IMR-90 (cell line): ENCODE measurements at regions not wholly inside any gene's neighbourhood (a gene's known extent, or its start where the extent isn't known, plus 50 kb on each side); places are given as distances from the start of the nearest gene placed in this dataset.

ENCODE experiments used
- ATAC-seq: fragments of 200-7000 bp; cut with Tn5 transposase; 2 replicates; pipeline ENCODE4 v1.9.1; 2020; ENCODE audit warnings: low read depth, mild to moderate bottlenecking, moderate library complexity
- BruUV-seq: library from RNA; stranded (reverse); fragments of 400-500 nt; replicated peaks from 2 replicates; lab custom pipeline; 2021; lab: Mats Ljungman, UMichigan
- CTCF ChIA-PET: fragments of 300-600 bp; formaldehyde crosslinking; extraction: SDS; loops from one replicate; lab custom pipeline; 2021; ENCODE audit warnings: antibody characterized with exemption; lab: Yijun Ruan, JAX
- POLR2A ChIA-PET: fragments of 300-600 bp; sonication (Branson Sonifier 250); formaldehyde crosslinking; loops from one replicate; lab custom pipeline; 2022; ENCODE audit warnings: antibody characterized with exemption; ENCODE audit not compliant: unreplicated experiment; lab: Charles Lee
- DNase-seq: peaks from one replicate; pipeline ENCODE4 v3.0.0; 2013
- H2AFZ ChIP-seq: replicated peaks from 2 replicates; pipeline ENCODE3; 2013; ENCODE audit warnings: low read length, mild to moderate bottlenecking; ENCODE audit not compliant: poor library complexity
- H2AK5ac ChIP-seq: 2 replicates; pipeline ENCODE4 v1.6.1; 2013; ENCODE audit warnings: low read depth, low read length, inconsistent platforms
- H2AK9ac ChIP-seq: replicated peaks from 2 replicates; pipeline ENCODE3; 2013; ENCODE audit warnings: mild to moderate bottlenecking, low read depth, low read length, moderate library complexity; ENCODE audit not compliant: poor library complexity
- H2BK120ac ChIP-seq: 2 replicates; pipeline ENCODE4 v1.6.1; 2013; ENCODE audit warnings: low read depth, low read length, inconsistent platforms
- H2BK15ac ChIP-seq: 3 replicates; pipeline ENCODE4 v1.6.1; 2013; ENCODE audit warnings: low read depth, low read length, inconsistent platforms
- H2BK20ac ChIP-seq: 2 replicates; pipeline ENCODE4 v1.6.1; 2013; ENCODE audit warnings: low read depth, mild to moderate bottlenecking, inconsistent platforms, low read length, moderate library complexity
- H2BK5ac ChIP-seq: 2 replicates; pipeline ENCODE4 v1.6.1; 2013; ENCODE audit warnings: mild to moderate bottlenecking, low read depth, low read length, inconsistent platforms; ENCODE audit not compliant: poor library complexity, severe bottlenecking
- H3K14ac ChIP-seq: replicated peaks from 2 replicates; pipeline ENCODE4 v1.6.1; 2013; ENCODE audit warnings: low read depth, low read length, inconsistent platforms
- H3K18ac ChIP-seq: 2 replicates; pipeline ENCODE4 v1.6.1; 2013; ENCODE audit warnings: low read depth, low read length, control low read depth
- H3K23ac ChIP-seq: 2 replicates; pipeline ENCODE4 v1.6.1; 2013; ENCODE audit warnings: low read depth, low read length, inconsistent platforms
- H3K27ac ChIP-seq: 2 replicates; pipeline ENCODE4 v1.5.1; 2013; ENCODE audit warnings: mild to moderate bottlenecking, control low read depth, low read length; ENCODE audit not compliant: insufficient read depth
- H3K27me3 ChIP-seq: 2 replicates; pipeline ENCODE4 v1.6.1; 2013; ENCODE audit warnings: low read length; ENCODE audit not compliant: control insufficient read depth, insufficient read depth
- H3K36me3 ChIP-seq: 2 replicates; pipeline ENCODE4 v1.6.1; 2013; ENCODE audit warnings: low read length, mixed read lengths; ENCODE audit not compliant: control insufficient read depth, insufficient read depth
- H3K4ac ChIP-seq: 2 replicates; pipeline ENCODE4 v1.6.1; 2013; ENCODE audit warnings: low read depth, low read length, inconsistent platforms
- H3K4me1 ChIP-seq: 2 replicates; pipeline ENCODE4 v1.6.1; 2013; ENCODE audit warnings: low read length, mixed read lengths; ENCODE audit not compliant: control insufficient read depth, insufficient read depth
- H3K4me2 ChIP-seq: 2 replicates; pipeline ENCODE4 v1.6.1; 2013; ENCODE audit warnings: low read depth, mild to moderate bottlenecking, control low read depth, low read length, moderate library complexity
- H3K4me3 ChIP-seq: 2 replicates; pipeline ENCODE4 v1.5.1; 2013; ENCODE audit warnings: low read depth, mild to moderate bottlenecking, control low read depth, low read length, moderate library complexity; ENCODE audit not compliant: insufficient read depth
- H3K56ac ChIP-seq: 2 replicates; pipeline ENCODE4 v1.6.1; 2013; ENCODE audit warnings: low read length, inconsistent platforms; ENCODE audit not compliant: insufficient read depth; ENCODE audit errors: extremely low read depth
- H3K79me1 ChIP-seq, 2 experiments: 2 replicates each; pipeline ENCODE4 v1.6.1; 2013; ENCODE audit warnings: low read length in 2 of 2, inconsistent platforms in 1 of 2, low read depth in 1 of 2
- H3K9ac ChIP-seq: 2 replicates; pipeline ENCODE4 v1.6.1; 2013; ENCODE audit warnings: low read depth, low read length, control low read depth
- H3K9me1 ChIP-seq: 2 replicates; pipeline ENCODE4 v1.6.1; 2013; ENCODE audit warnings: low read length, inconsistent platforms; ENCODE audit not compliant: insufficient read depth
- H3K9me3 ChIP-seq: 2 replicates; pipeline ENCODE4 v1.6.1; 2013; ENCODE audit warnings: low read length; ENCODE audit not compliant: control insufficient read depth, insufficient read depth
- H4K20me1 ChIP-seq: 2 replicates; pipeline ENCODE4 v1.6.1; 2013; ENCODE audit warnings: low read length, inconsistent platforms; ENCODE audit not compliant: insufficient read depth
- H4K5ac ChIP-seq: 2 replicates; pipeline ENCODE4 v1.6.1; 2013; ENCODE audit warnings: mild to moderate bottlenecking, low read depth, low read length, control low read depth
- H4K8ac ChIP-seq, 2 experiments: 2 replicates each; pipeline ENCODE4 v1.6.1; 2013; ENCODE audit warnings: low read depth in 2 of 2, low read length in 2 of 2, control low read depth in 1 of 2, inconsistent platforms in 1 of 2
- H4K91ac ChIP-seq: 2 replicates; pipeline ENCODE4 v1.6.1; 2013; ENCODE audit warnings: low read depth, low read length, inconsistent platforms; ENCODE audit not compliant: insufficient read depth
- BHLHE40 ChIP-seq: fragments of 150-350 bp; IDR thresholded peaks from 2 replicates; pipeline ENCODE4 v1.6.1; 2016; ENCODE audit warnings: mild to moderate bottlenecking, low read depth, low read length
- CEBPB ChIP-seq: IDR thresholded peaks from 2 replicates; pipeline ENCODE4 v1.6.1; 2012; ENCODE audit warnings: low read depth, low read length, improper control_type of control experiment
- CHD1 ChIP-seq: IDR thresholded peaks from 2 replicates; pipeline ENCODE4 v1.6.1; 2012; ENCODE audit warnings: low read depth, low read length, improper control_type of control experiment
- FOS ChIP-seq: fragments of 150-350 bp; IDR thresholded peaks from 2 replicates; pipeline ENCODE4 v1.6.1; 2016; ENCODE audit warnings: low read depth, low read length
- MAFK ChIP-seq: IDR thresholded peaks from 2 replicates; pipeline ENCODE4 v1.6.1; 2012; ENCODE audit warnings: low read depth, low read length, improper control_type of control experiment
- MAZ ChIP-seq: IDR thresholded peaks from 2 replicates; pipeline ENCODE4 v1.6.1; 2012; ENCODE audit warnings: low read depth, mild to moderate bottlenecking, low read length, improper control_type of control experiment, moderate library complexity, borderline replicate concordance
- MXI1 ChIP-seq: IDR thresholded peaks from 2 replicates; pipeline ENCODE4 v1.6.1; 2012; ENCODE audit warnings: low read depth, mild to moderate bottlenecking, low read length, moderate library complexity, borderline replicate concordance
- NFE2L2 ChIP-seq: fragments of 150-350 bp; IDR thresholded peaks from 2 replicates; pipeline ENCODE4 v1.6.1; 2016; ENCODE audit warnings: low read depth, mild to moderate bottlenecking, low read length
- POLR2A ChIP-seq: IDR thresholded peaks from 2 replicates; pipeline ENCODE4 v1.6.1; 2012; ENCODE audit warnings: mild to moderate bottlenecking, low read depth, low read length
- RAD21 ChIP-seq: IDR thresholded peaks from 2 replicates; pipeline ENCODE4 v1.6.1; 2012; ENCODE audit warnings: low read length, improper control_type of control experiment
- RCOR1 ChIP-seq: IDR thresholded peaks from 2 replicates; pipeline ENCODE4 v1.6.1; 2012; ENCODE audit warnings: mild to moderate bottlenecking, low read length, improper control_type of control experiment; ENCODE audit not compliant: insufficient replicate concordance
- RFX5 ChIP-seq: IDR thresholded peaks from 2 replicates; pipeline ENCODE4 v1.8.0; 2012; ENCODE audit warnings: low read depth, mild to moderate bottlenecking, low read length, moderate library complexity
- SMC3 ChIP-seq: fragments of 150-350 bp; IDR thresholded peaks from 2 replicates; pipeline ENCODE4 v1.6.1; 2016; ENCODE audit warnings: low read depth, mild to moderate bottlenecking, antibody characterized with exemption, low read length, moderate library complexity
- dilution Hi-C: fragments of 300-500 bp; cut with HindIII; formaldehyde crosslinking; loops from one replicate; pipeline ENCODE4 v1.14.3; 2018; ENCODE audit warnings: low sequenced_read_pairs; ENCODE audit not compliant: unreplicated experiment
- in situ Hi-C: fragments of 300-500 bp; cut with MboI; formaldehyde crosslinking; loops from 3 replicates; pipeline ENCODE4 v1.14.3; 2019; ENCODE audit warnings: low sequenced_read_pairs, inconsistent platforms, mixed read lengths
- intact Hi-C: fragments of 100-400 bp; cut with micrococcal nuclease; formaldehyde crosslinking; loops from 2 replicates; pipeline ENCODE4 v1.10.0; 2022
- TF ChIP-seq, protein P1 (sequence below): conservative IDR thresholded peaks from 2 replicates; pipeline ENCODE4 v1.5.1; 2012; ENCODE audit warnings: mild to moderate bottlenecking, low read depth, low read length, improper control_type of control experiment
- TF ChIP-seq, protein P2 (sequence below): fragments of 150-350 bp; IDR thresholded peaks from 2 replicates; pipeline ENCODE4 v1.6.1; 2017; ENCODE audit warnings: mild to moderate bottlenecking, antibody characterized with exemption, low read length, low read depth
- TF ChIP-seq, protein P3 (sequence below): fragments of 150-350 bp; IDR thresholded peaks from 2 replicates; pipeline ENCODE4 v1.6.1; 2016; ENCODE audit warnings: low read depth, mild to moderate bottlenecking, low read length, moderate library complexity, borderline replicate concordance

DNA sequence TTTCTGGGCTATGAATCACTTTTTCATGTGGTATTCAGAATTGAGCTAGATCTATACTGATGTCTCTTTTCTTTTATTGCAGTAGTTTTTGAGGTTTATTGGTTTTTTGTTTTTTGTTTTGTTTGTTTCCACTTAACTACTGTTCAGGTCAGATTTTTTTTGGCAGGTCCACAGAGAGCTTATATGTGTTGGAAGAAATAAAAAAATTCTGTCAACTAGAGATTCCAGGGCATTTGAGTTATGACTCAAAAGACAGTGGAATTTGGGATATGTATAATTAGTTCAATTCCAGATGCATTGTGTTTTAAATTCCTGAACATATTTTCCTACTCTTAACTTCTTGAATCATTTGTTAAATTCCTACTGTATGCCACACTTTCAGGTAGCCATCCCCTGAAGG lies 727.2 kb downstream of the SI start:
- Histone ChIP-seq H2BK15ac (no peak overlapping the region), H3K4me2 (no peak overlapping the region), H2BK5ac (no peak overlapping the region), H4K20me1 (no peaks in the 10 kb centered on the region), H3K36me3 (no peaks in the 10 kb centered on the region), H2BK20ac (no peak overlapping the region), H2BK120ac (no peak overlapping the region), H3K56ac (no peak overlapping the region), H3K18ac (no peak overlapping the region), H3K27ac (no peak overlapping the region), H3K79me1 (no peaks in the 10 kb centered on the region), H3K4ac (no peak overlapping the region), H2AFZ (no peak overlapping the region), H3K9me3 (no peaks in the 10 kb centered on the region; the same call in 1 of the 2 replicates), H3K9me1 (no peaks in the 10 kb centered on the region), H4K91ac (no peak overlapping the region), H3K27me3 (no peaks in the 10 kb centered on the region), H3K9ac (no peak overlapping the region), H2AK9ac (no peak overlapping the region), H4K5ac (no peak overlapping the region), H3K14ac (no peak overlapping the region), H3K4me3 (no peak overlapping the region), H4K8ac (no peak overlapping the region), H2AK5ac (no peak overlapping the region), H3K4me1 (no peaks in the 10 kb centered on the region), H3K23ac (no peak overlapping the region)
- ChIA-PET CTCF (interaction anchor here (0.6 kb wide), 2 partner anchors 23 to 255 kb away, joined by 3 read pairs; no protein-coding TSS in a partner anchor), POLR2A (no interaction called here)
- no TSS peak for BruUV-seq
- intact Hi-C loops, result no loop called here
- no peak for ATAC-seq
- DNase-seq, result no peak
- dilution Hi-C loops, result no loop called here
- in situ Hi-C loops, result no loop called here
- TF ChIP-seq CHD1, result no peak
- TF ChIP-seq SMC3, result no peak
- TF ChIP-seq, protein P1, sequence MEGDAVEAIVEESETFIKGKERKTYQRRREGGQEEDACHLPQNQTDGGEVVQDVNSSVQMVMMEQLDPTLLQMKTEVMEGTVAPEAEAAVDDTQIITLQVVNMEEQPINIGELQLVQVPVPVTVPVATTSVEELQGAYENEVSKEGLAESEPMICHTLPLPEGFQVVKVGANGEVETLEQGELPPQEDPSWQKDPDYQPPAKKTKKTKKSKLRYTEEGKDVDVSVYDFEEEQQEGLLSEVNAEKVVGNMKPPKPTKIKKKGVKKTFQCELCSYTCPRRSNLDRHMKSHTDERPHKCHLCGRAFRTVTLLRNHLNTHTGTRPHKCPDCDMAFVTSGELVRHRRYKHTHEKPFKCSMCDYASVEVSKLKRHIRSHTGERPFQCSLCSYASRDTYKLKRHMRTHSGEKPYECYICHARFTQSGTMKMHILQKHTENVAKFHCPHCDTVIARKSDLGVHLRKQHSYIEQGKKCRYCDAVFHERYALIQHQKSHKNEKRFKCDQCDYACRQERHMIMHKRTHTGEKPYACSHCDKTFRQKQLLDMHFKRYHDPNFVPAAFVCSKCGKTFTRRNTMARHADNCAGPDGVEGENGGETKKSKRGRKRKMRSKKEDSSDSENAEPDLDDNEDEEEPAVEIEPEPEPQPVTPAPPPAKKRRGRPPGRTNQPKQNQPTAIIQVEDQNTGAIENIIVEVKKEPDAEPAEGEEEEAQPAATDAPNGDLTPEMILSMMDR, result no peak
- no peak for TF ChIP-seq BHLHE40
- no peak for TF ChIP-seq FOS
- TF ChIP-seq CEBPB, result no peak
- no peak for TF ChIP-seq MAZ
- TF ChIP-seq MAFK, result no peak
- no peak for TF ChIP-seq NFE2L2
- TF ChIP-seq POLR2A, result no peak
- TF ChIP-seq, protein P2, sequence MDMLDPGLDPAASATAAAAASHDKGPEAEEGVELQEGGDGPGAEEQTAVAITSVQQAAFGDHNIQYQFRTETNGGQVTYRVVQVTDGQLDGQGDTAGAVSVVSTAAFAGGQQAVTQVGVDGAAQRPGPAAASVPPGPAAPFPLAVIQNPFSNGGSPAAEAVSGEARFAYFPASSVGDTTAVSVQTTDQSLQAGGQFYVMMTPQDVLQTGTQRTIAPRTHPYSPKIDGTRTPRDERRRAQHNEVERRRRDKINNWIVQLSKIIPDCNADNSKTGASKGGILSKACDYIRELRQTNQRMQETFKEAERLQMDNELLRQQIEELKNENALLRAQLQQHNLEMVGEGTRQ, result no peak
- no peak for TF ChIP-seq RAD21
- no peak for TF ChIP-seq RCOR1
- no peak for TF ChIP-seq MXI1
- no peak for TF ChIP-seq RFX5
- TF ChIP-seq, protein P3, sequence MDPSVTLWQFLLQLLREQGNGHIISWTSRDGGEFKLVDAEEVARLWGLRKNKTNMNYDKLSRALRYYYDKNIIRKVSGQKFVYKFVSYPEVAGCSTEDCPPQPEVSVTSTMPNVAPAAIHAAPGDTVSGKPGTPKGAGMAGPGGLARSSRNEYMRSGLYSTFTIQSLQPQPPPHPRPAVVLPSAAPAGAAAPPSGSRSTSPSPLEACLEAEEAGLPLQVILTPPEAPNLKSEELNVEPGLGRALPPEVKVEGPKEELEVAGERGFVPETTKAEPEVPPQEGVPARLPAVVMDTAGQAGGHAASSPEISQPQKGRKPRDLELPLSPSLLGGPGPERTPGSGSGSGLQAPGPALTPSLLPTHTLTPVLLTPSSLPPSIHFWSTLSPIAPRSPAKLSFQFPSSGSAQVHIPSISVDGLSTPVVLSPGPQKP, result no peak
